HCT116 (cell line): ENCODE measurements at regions not wholly inside any gene's neighbourhood (a gene's known extent, or its start where the extent isn't known, plus 50 kb on each side); places are given as distances from the start of the nearest gene placed in this dataset.

Experiments
- ATAC-seq: fragments of 200-7000 bp; cut with Tn5 transposase; 2 replicates; pipeline ENCODE4 v1.9.1; 2020; ENCODE audit warnings: mild to moderate bottlenecking, moderate library complexity
- BruUV-seq: library from RNA; stranded (reverse); fragments of 400-500 nt; replicated peaks from 2 replicates; lab custom pipeline; 2021; lab: Mats Ljungman, UMichigan
- CTCF ChIA-PET: fragments of 300-600 bp; sonication (Branson Sonifier 250); formaldehyde crosslinking; loops from one replicate; lab custom pipeline; 2021; ENCODE audit warnings: antibody characterized with exemption; lab: Charles Lee
- POLR2A ChIA-PET: fragments of 300-600, 350-600 bp; sonication (Branson Sonifier 250); formaldehyde crosslinking; loops from one replicate; lab custom pipeline; 2021; ENCODE audit warnings: antibody characterized with exemption; lab: Charles Lee
- RAD21 ChIA-PET, 2 experiments: fragments of 300-600 bp; sonication (Branson Sonifier 250); formaldehyde crosslinking; loops; one replicate each; lab custom pipeline; 2023; ENCODE audit warnings: low total read pairs in 2 of 2; ENCODE audit not compliant: uncharacterized antibody in 2 of 2, unreplicated experiment in 2 of 2, low non-redundant PET in 1 of 2; lab: Charles Lee
- DNase-seq: peaks from one replicate; pipeline ENCODE4 v3.0.0-alpha.2; 2010; ENCODE audit warnings: low read depth, low spot score
- H2AFZ ChIP-seq: fragments of 200-600 bp; shearing (Covaris generic), sonication (generic); 2 replicates; pipeline ENCODE4 v1.6.1; 2017; ENCODE audit warnings: low read depth, mixed run types, mixed read lengths, antibody characterized with exemption, low read length; ENCODE audit not compliant: poor library complexity, severe bottlenecking
- H3K27ac ChIP-seq: 2 replicates; pipeline ENCODE4 v1.5.1; 2012; ENCODE audit warnings: low read depth, low read length
- H3K27me3 ChIP-seq: fragments of 200-600 bp; sonication (generic); 2 replicates; pipeline ENCODE4 v1.6.1; 2016; ENCODE audit warnings: mixed run types, low read length, mixed read lengths; ENCODE audit not compliant: insufficient read depth
- H3K36me3 ChIP-seq, 2 experiments: fragments of 200-500 bp in 1 of 2; fragments of 200-600 bp in 1 of 2; sonication (Bioruptor generic) in 1 of 2; sonication (generic) in 1 of 2; 2 replicates each; pipeline versions ENCODE4 v1.5.1 to v1.6.1; 2014 to 2016; ENCODE audit warnings: low read length in 2 of 2, inconsistent platforms in 1 of 2, mixed read lengths in 1 of 2, mixed run types in 1 of 2; ENCODE audit not compliant: insufficient read depth in 2 of 2, control insufficient read depth in 1 of 2
- H3K4me1 ChIP-seq, 2 experiments: fragments of 200-600 bp in 1 of 2; sonication (generic) in 1 of 2; 2 replicates each; pipeline versions ENCODE4 v1.5.1 to v1.6.1; 2012 to 2017; ENCODE audit warnings: low read length in 2 of 2, inconsistent platforms in 1 of 2, mild to moderate bottlenecking in 1 of 2, mixed read lengths in 1 of 2, mixed run types in 1 of 2, moderate library complexity in 1 of 2; ENCODE audit not compliant: insufficient read depth in 2 of 2, control insufficient read depth in 1 of 2
- H3K4me2 ChIP-seq: fragments of 200-600 bp; sonication (generic); 2 replicates; pipeline ENCODE4 v1.6.1; 2017; ENCODE audit warnings: mixed run types, low read length, mixed read lengths
- H3K4me3 ChIP-seq, 2 experiments: fragments of 200-600 bp in 1 of 2; sonication (generic) in 1 of 2; replicated peaks in 1 of 2; 2 replicates each; pipeline ENCODE4 v1.5.1; 2011 to 2016; ENCODE audit warnings: low read length in 2 of 2, control low read depth in 1 of 2, low read depth in 1 of 2, mild to moderate bottlenecking in 1 of 2, mixed read lengths in 1 of 2, mixed run types in 1 of 2
- H3K79me2 ChIP-seq: fragments of 200-600 bp; sonication (generic); 2 replicates; pipeline ENCODE4 v1.6.1; 2017; ENCODE audit warnings: mild to moderate bottlenecking, mixed run types, low read length, moderate library complexity, mixed read lengths; ENCODE audit not compliant: insufficient read depth
- H3K9ac ChIP-seq: fragments of 200-600 bp; sonication (generic); 2 replicates; pipeline ENCODE4 v1.6.1; 2016; ENCODE audit warnings: low read length, mixed read lengths
- H3K9me2 ChIP-seq: fragments of 200-600 bp; sonication (generic), shearing (Covaris generic); 2 replicates; pipeline ENCODE4 v1.6.1; 2017; ENCODE audit warnings: mixed run types, mild to moderate bottlenecking, moderate library complexity; ENCODE audit not compliant: insufficient read depth
- H3K9me3 ChIP-seq, 2 experiments: fragments of 200-500 bp in 1 of 2; fragments of 200-600 bp in 1 of 2; sonication (Bioruptor generic) in 1 of 2; sonication (generic) in 1 of 2; 2 replicates each; pipeline ENCODE4 v1.6.1; 2014 to 2017; ENCODE audit warnings: low read length in 2 of 2, mixed read lengths in 2 of 2, inconsistent platforms in 1 of 2, low read depth in 1 of 2, mild to moderate bottlenecking in 1 of 2, mixed run types in 1 of 2, moderate library complexity in 1 of 2; ENCODE audit not compliant: control insufficient read depth in 1 of 2, insufficient read depth in 1 of 2
- H4K20me1 ChIP-seq: fragments of 200-600 bp; sonication (generic), shearing (Covaris generic); 2 replicates; pipeline ENCODE4 v1.6.1; 2017; ENCODE audit warnings: mixed run types, mild to moderate bottlenecking, moderate library complexity; ENCODE audit not compliant: insufficient read depth
- CBX3 ChIP-seq: IDR thresholded peaks from 2 replicates; pipeline ENCODE4 v1.6.1; 2012; ENCODE audit warnings: low read depth
- CEBPB ChIP-seq: IDR thresholded peaks from 2 replicates; pipeline ENCODE4 v1.6.1; 2012; ENCODE audit warnings: low read depth
- CTCF ChIP-seq, 3 experiments: fragments of 200-600 bp in 1 of 3; sonication (generic) in 1 of 3; IDR thresholded peaks in 2 of 3; conservative IDR thresholded peaks in 1 of 3; 2 replicates each; pipeline ENCODE4 v1.5.1; 2012 to 2017; ENCODE audit warnings: low read depth in 2 of 3, low read length in 2 of 3, antibody characterized with exemption in 1 of 3, borderline replicate concordance in 1 of 3, control low read depth in 1 of 3, mild to moderate bottlenecking in 1 of 3, mixed read lengths in 1 of 3, mixed run types in 1 of 3, moderate library complexity in 1 of 3; ENCODE audit not compliant: insufficient read depth in 1 of 3
- ELF1 ChIP-seq: IDR thresholded peaks from 2 replicates; pipeline ENCODE4 v1.6.1; 2012; ENCODE audit warnings: low read depth, borderline replicate concordance
- REST ChIP-seq: IDR thresholded peaks from 2 replicates; pipeline ENCODE4 v1.6.1; 2012; ENCODE audit warnings: low read depth
- SP1 ChIP-seq: IDR thresholded peaks from 2 replicates; pipeline ENCODE4 v1.6.1; 2012; ENCODE audit warnings: low read depth
- SRF ChIP-seq: IDR thresholded peaks from 2 replicates; pipeline ENCODE4 v1.6.1; 2012; ENCODE audit warnings: low read depth
- YY1 ChIP-seq: IDR thresholded peaks from 2 replicates; pipeline ENCODE4 v1.6.1; 2011; ENCODE audit warnings: low read length, low read depth, moderate library complexity, mild to moderate bottlenecking; ENCODE audit not compliant: insufficient replicate concordance; ENCODE audit errors: extremely low read depth
- intact Hi-C: fragments of 100-400 bp; cut with micrococcal nuclease; formaldehyde crosslinking; loops from 2 replicates; pipeline ENCODE4 v1.10.0; 2022

- no peaks in the 10 kb centered on the region for H3K27me3 ChIP-seq
- H3K4me1 ChIP-seq, result 0 out of 4 replicates have a peak, but pooled peaks cover 0 to 3% of the 10 kb centered on the region in 2 experiments
- no TSS peak for BruUV-seq
- no peak overlapping the region for H3K4me3 ChIP-seq
- no peaks in the 10 kb centered on the region for H4K20me1 ChIP-seq
- H3K36me3 ChIP-seq, result no peaks in the 10 kb centered on the region
- DNase-seq (no peak), ATAC-seq (no peak)
- H2AFZ ChIP-seq, result no peak overlapping the region
- no peak overlapping the region for H3K4me2 ChIP-seq
- ChIA-PET POLR2A (no interaction called here), RAD21 (no interaction called here), CTCF (no interaction called here)
- H3K9me2 ChIP-seq, result no peaks in the 10 kb centered on the region
- no peaks in the 10 kb centered on the region for H3K9me3 ChIP-seq
- intact Hi-C loops, result no loop called here
- H3K27ac ChIP-seq, result no peak overlapping the region
- TF ChIP-seq SP1, result no peak
- no peak for TF ChIP-seq REST
- no peak for TF ChIP-seq YY1
- TF ChIP-seq ELF1, result no peak
- no peak for TF ChIP-seq SRF
- no peak for TF ChIP-seq CTCF (IDR thresholded peaks at IDR 0.05 in 2 of 3, conservative IDR thresholded peaks at IDR 0.05 in 1 of 3; ENCODE audit: borderline replicate concordance in 1 of 3, insufficient read depth in 1 of 3, low read depth in 2 of 3, low read length in 2 of 3)
- no peak for TF ChIP-seq CEBPB
- no peak for TF ChIP-seq CBX3
- H3K79me2 ChIP-seq, result no peaks in the 10 kb centered on the region
- H3K9ac ChIP-seq, result no peak overlapping the region
Observed at GRCh38 chr1:168974611-168975010, 131.9 kb upstream of the ATP1B1 start.
